Pancreas (tissue), 10 donors: ENCODE measurements at regions not wholly inside any gene's neighbourhood (a gene's known extent, or its start where the extent isn't known, plus 50 kb on each side); places are given as distances from the start of the nearest gene placed in this dataset.

Experiments
- ATAC-seq, 4 donors: fragments of 200-7000 bp; cut with Tn5 transposase; one replicate each; pipeline versions ENCODE4 v1.8.0 to v1.9.1; 2020; ENCODE audit warnings: mild to moderate bottlenecking in 4 of 4, moderate library complexity in 4 of 4
- DNase-seq, 6 donors: peaks; one replicate each; pipeline ENCODE4 v3.0.0-alpha.2; 2020
- FAIRE-seq: peaks from 2 replicates; lab custom pipeline; 2012; peaks lifted over from hg19 to GRCh38; lab: Jason Lieb, UNC
- H3K27ac ChIP-seq, 4 donors: fragments of 200-600 bp; sonication (generic); 1 replicate in 3 of 4; 2 replicates in 1 of 4; pipeline versions ENCODE4 v1.5.0 to v1.8.0; 2020
- H3K27me3 ChIP-seq, 4 donors: fragments of 200-600 bp; one replicate each; pipeline ENCODE4 v1.8.0; 2021
- H3K36me3 ChIP-seq, 3 donors: fragments of 200-600 bp; sonication (generic) in 1 of 3; one replicate each; pipeline versions ENCODE4 v1.5.0 to v1.8.0; 2020 to 2021
- H3K4me1 ChIP-seq, 3 donors: fragments of 200-600 bp; one replicate each; pipeline ENCODE4 v1.8.0; 2021
- H3K4me3 ChIP-seq, 4 donors: fragments of 200-600 bp; sonication (generic) in 2 of 4; one replicate each; pipeline versions ENCODE4 v1.5.0 to v1.8.0; 2020 to 2021
- H3K9me3 ChIP-seq, 4 donors: fragments of 200-600 bp; one replicate each; pipeline ENCODE4 v1.8.0; 2021
- CTCF ChIP-seq, 4 donors: fragments of 200-600 bp; sonication (generic) in 3 of 4; IDR thresholded peaks; one replicate each; pipeline versions ENCODE4 v1.5.0 to v1.8.0; 2021; ENCODE audit warnings: antibody characterized with exemption in 4 of 4
- WGBS, 2 donors: extraction: QIAGEN DNeasy Blood & Tissue Kit; methylation state at CpG; one replicate each; pipeline ENCODE4 v1.1.7; 2013; 5-methylcytosine and 5-hydroxymethylcytosine counted together
- intact Hi-C, 3 donors: fragments of 100-400 bp; cut with DNase I; formaldehyde crosslinking; loops; one replicate each; pipeline versions ENCODE4 v1.11.1 to v1.14.2; 2022
- donor health status: healthy with polysubstance abuse.
- donor health status: DM: no; HTN: no; CAD: no; lungs with moderate emphysema.
- donor health status: DM: no; HTN: no; CAD: no.
- donor health status: control.
- donor health status: control.
- donor health status: Bipolar disorder and iron deficiency.
- donor health status: DM: yes; HTN: yes; CAD: no.
- donor health status: DM: no; HTN: no; CAD: no.
- donor health status: DM: no; HTN: no; CAD: no.
- donor health status: DM: yes; HTN: yes; CAD: no.

GRCh38 chr12:115519887-115520286 lies 757.6 kb downstream of the MED13L start:
- ATAC-seq, result no peak
- Histone ChIP-seq H3K36me3 (no peaks in the 10 kb centered on the region), H3K9me3 (no peaks in the 10 kb centered on the region), H3K4me3 (no peak overlapping the region), H3K27ac (no peak overlapping the region), H3K4me1 (no peaks in the 10 kb centered on the region), H3K27me3 (peaks cover 0 to 3% (median 0%) of the 10 kb centered on the region in 4 donors)
- no peak for FAIRE-seq
- WGBS, 2 donors, result 66 to 75% methylated on average over 2 of the region's 2 CpGs
- DNase-seq, result no peak
- no peak for TF ChIP-seq CTCF (IDR thresholded peaks at IDR 0.05)
- intact Hi-C loops, result no loop called here

GRCh38 chr12:115519359-115519758 lies 758.1 kb downstream of the MED13L start:
- Histone ChIP-seq H3K4me1 (no peaks in the 10 kb centered on the region), H3K36me3 (no peaks in the 10 kb centered on the region), H3K9me3 (no peaks in the 10 kb centered on the region), H3K27ac (no peak overlapping the region), H3K27me3 (peaks cover 0 to 3% (median 0%) of the 10 kb centered on the region in 4 donors), H3K4me3 (no peak overlapping the region)
- no peak for TF ChIP-seq CTCF (IDR thresholded peaks at IDR 0.05)
- no peak for FAIRE-seq
- no peak for ATAC-seq
- no peak for DNase-seq
- 48 to 50% methylated on average over 1 of the region's 1 CpG for WGBS, 2 donors
- intact Hi-C loops, result no loop called here

GRCh38 chr12:115517913-115518312 lies 759.6 kb downstream of the MED13L start:
- WGBS, 2 donors, result 76 to 89% methylated on average over 4 of the region's 4 CpGs
- intact Hi-C loops, result no loop called here
- Histone ChIP-seq H3K9me3 (no peaks in the 10 kb centered on the region), H3K4me3 (no peak overlapping the region), H3K4me1 (no peaks in the 10 kb centered on the region), H3K27ac (no peak overlapping the region), H3K36me3 (no peaks in the 10 kb centered on the region), H3K27me3 (peaks cover 0 to 3% (median 0%) of the 10 kb centered on the region in 4 donors)
- TF ChIP-seq CTCF (IDR thresholded peaks at IDR 0.05), result no peak
- ATAC-seq (no peak), FAIRE-seq (no peak), DNase-seq (no peak)

- Histone ChIP-seq H3K4me1 (no peaks in the 10 kb centered on the region), H3K4me3 (no peak overlapping the region), H3K36me3 (no peaks in the 10 kb centered on the region), H3K9me3 (no peaks in the 10 kb centered on the region), H3K27ac (no peak overlapping the region), H3K27me3 (no peaks in the 10 kb centered on the region)
- TF ChIP-seq CTCF (IDR thresholded peaks at IDR 0.05), result no peak
- ATAC-seq (no peak), DNase-seq (no peak), FAIRE-seq (no peak)
- intact Hi-C loops, result no loop called here
These were observed 765.3 kb downstream of the MED13L start for GRCh38 chr12:115511986-115512711.

- no peaks in the 10 kb centered on the region for H3K27me3 ChIP-seq
- H3K4me1 ChIP-seq, result no peaks in the 10 kb centered on the region
- no peak for FAIRE-seq
- 24 to 42% methylated on average over 2 of the region's 2 CpGs for WGBS, 2 donors
- no peak for ATAC-seq
- H3K9me3 ChIP-seq, result no peaks in the 10 kb centered on the region
- no peak overlapping the region for H3K4me3 ChIP-seq
- H3K27ac ChIP-seq, result no peak overlapping the region
- intact Hi-C loops, result no loop called here
- no peak for TF ChIP-seq CTCF (IDR thresholded peaks at IDR 0.05)
- H3K36me3 ChIP-seq, result no peaks in the 10 kb centered on the region
- DNase-seq, result no peak
These were observed 766.2 kb downstream of the MED13L start for GRCh38 chr12:115511305-115511704.
